ENCODE measurements at regions not wholly inside any gene's neighbourhood (a gene's known extent, or its start where the extent isn't known, plus 50 kb on each side); places are given as distances from the start of the nearest gene placed in this dataset.
A peak's percentile ranks its signal among the peaks of the same experiment; 100 is the strongest.

- H3K4me1 ChIP-seq (ENCODE audit: insufficient read depth, low read length, poor library complexity, severe bottlenecking), result no peaks in the 10 kb centered on the region
- H3K9me2 ChIP-seq (ENCODE audit: insufficient read depth, low read length), result no peaks in the 10 kb centered on the region
- CTCF ChIA-PET (ENCODE audit: unreplicated experiment), result no interaction called here
- POLR2A ChIA-PET, result no interaction called here
- no peak overlapping the region for H3K27ac ChIP-seq (ENCODE audit: low read depth, low read length, poor library complexity, severe bottlenecking)
- no peak for TF ChIP-seq EZH2phosphoT487 (IDR thresholded peaks at IDR 0.05; ENCODE audit: borderline replicate concordance, low read depth, low read length)
- TF ChIP-seq, protein P1, sequence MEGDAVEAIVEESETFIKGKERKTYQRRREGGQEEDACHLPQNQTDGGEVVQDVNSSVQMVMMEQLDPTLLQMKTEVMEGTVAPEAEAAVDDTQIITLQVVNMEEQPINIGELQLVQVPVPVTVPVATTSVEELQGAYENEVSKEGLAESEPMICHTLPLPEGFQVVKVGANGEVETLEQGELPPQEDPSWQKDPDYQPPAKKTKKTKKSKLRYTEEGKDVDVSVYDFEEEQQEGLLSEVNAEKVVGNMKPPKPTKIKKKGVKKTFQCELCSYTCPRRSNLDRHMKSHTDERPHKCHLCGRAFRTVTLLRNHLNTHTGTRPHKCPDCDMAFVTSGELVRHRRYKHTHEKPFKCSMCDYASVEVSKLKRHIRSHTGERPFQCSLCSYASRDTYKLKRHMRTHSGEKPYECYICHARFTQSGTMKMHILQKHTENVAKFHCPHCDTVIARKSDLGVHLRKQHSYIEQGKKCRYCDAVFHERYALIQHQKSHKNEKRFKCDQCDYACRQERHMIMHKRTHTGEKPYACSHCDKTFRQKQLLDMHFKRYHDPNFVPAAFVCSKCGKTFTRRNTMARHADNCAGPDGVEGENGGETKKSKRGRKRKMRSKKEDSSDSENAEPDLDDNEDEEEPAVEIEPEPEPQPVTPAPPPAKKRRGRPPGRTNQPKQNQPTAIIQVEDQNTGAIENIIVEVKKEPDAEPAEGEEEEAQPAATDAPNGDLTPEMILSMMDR (conservative IDR thresholded peaks at IDR 0.05; ENCODE audit: low read length), result 0 out of 2 replicates have a peak, but pooled peaks have one; percentile 15
- BruUV-seq (replicated peaks), result no TSS peak
- no peak overlapping the region for H2AFZ ChIP-seq (ENCODE audit: low read length)
- intact Hi-C loops (cut with micrococcal nuclease; ENCODE audit: unreplicated experiment), result no loop called here
- no peaks in the 10 kb centered on the region for H3K79me2 ChIP-seq (ENCODE audit: insufficient read depth, low read depth, low read length)
- no peak overlapping the region for H3K4me3 ChIP-seq (ENCODE audit: low read depth, low read length, poor library complexity, severe bottlenecking)
- peak; percentile 11 for DNase-seq (ENCODE audit: low spot score)
- no peaks in the 10 kb centered on the region for H3K36me3 ChIP-seq (ENCODE audit: insufficient read depth, low read length)
- H3K9me3 ChIP-seq (ENCODE audit: low read length), result no peaks in the 10 kb centered on the region
- H3K4me2 ChIP-seq (ENCODE audit: low read length), result no peak overlapping the region
- no peaks in the 10 kb centered on the region for H4K20me1 ChIP-seq (ENCODE audit: insufficient read depth, low read length)
These were observed 122.9 kb upstream of the ERG start for GRCh38 chr21:38621132-38621531.

DNA sequence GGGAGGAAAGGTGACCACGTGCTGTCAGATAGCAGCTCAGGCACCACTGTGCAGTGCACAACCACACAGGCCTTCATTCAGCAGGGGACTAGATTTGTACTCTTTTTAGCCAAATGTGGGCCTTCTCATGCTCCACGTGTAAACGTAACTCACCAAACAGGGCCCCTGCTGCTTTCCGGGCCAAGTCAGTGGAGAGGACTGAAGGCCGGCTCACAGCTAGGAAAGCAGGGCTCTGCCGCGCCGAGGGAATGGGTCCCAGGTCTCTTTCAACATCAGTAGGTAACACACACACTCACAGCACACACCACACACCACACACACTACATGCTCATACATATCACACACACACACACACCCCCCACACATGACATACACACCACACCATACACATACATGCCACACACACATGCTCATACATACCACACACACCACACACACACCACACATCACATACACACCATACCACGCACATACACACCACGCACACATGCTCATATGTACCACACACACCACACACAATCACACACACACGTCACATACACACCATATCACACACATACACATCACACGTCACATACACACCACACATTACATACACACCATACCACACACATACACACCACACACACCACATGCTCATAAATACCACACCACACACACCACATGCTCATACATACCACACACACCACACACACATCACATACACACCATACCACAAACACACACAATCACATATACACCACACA is 124.0 kb upstream of the ERG start:
- intact Hi-C loops (cut with micrococcal nuclease; ENCODE audit: unreplicated experiment), result no loop called here
- CTCF ChIA-PET (ENCODE audit: unreplicated experiment), result no interaction called here
- Histone ChIP-seq H3K9me3 (ENCODE audit: low read length) (no peaks in the 10 kb centered on the region), H3K4me2 (ENCODE audit: low read length) (no peak overlapping the region), H4K20me1 (ENCODE audit: insufficient read depth, low read length) (no peaks in the 10 kb centered on the region), H3K36me3 (ENCODE audit: insufficient read depth, low read length) (no peaks in the 10 kb centered on the region), H3K9me2 (ENCODE audit: insufficient read depth, low read length) (no peaks in the 10 kb centered on the region), H3K27ac (ENCODE audit: low read depth, low read length, poor library complexity, severe bottlenecking) (no peak overlapping the region), H3K79me2 (ENCODE audit: insufficient read depth, low read depth, low read length) (no peaks in the 10 kb centered on the region), H3K4me1 (ENCODE audit: insufficient read depth, low read length, poor library complexity, severe bottlenecking) (no peaks in the 10 kb centered on the region), H2AFZ (ENCODE audit: low read length) (no peak overlapping the region), H3K4me3 (ENCODE audit: low read depth, low read length, poor library complexity, severe bottlenecking) (no peak overlapping the region)
- no peak for DNase-seq (ENCODE audit: low spot score)
- BruUV-seq (replicated peaks), result no TSS peak
- TF ChIP-seq EZH2phosphoT487 (IDR thresholded peaks at IDR 0.05; ENCODE audit: borderline replicate concordance, low read depth, low read length), result no peak
- TF ChIP-seq, protein P1 (conservative IDR thresholded peaks at IDR 0.05; ENCODE audit: low read length), result no peak
- POLR2A ChIA-PET, result no interaction called here

- CTCF ChIA-PET (ENCODE audit: unreplicated experiment), result no interaction called here
- Histone ChIP-seq H3K27ac (ENCODE audit: low read depth, low read length, poor library complexity, severe bottlenecking) (no peak overlapping the region), H3K4me1 (ENCODE audit: insufficient read depth, low read length, poor library complexity, severe bottlenecking) (no peaks in the 10 kb centered on the region), H3K4me2 (ENCODE audit: low read length) (no peak overlapping the region), H3K4me3 (ENCODE audit: low read depth, low read length, poor library complexity, severe bottlenecking) (no peak overlapping the region), H2AFZ (ENCODE audit: low read length) (no peak overlapping the region), H4K20me1 (ENCODE audit: insufficient read depth, low read length) (no peaks in the 10 kb centered on the region), H3K36me3 (ENCODE audit: insufficient read depth, low read length) (no peaks in the 10 kb centered on the region), H3K9me2 (ENCODE audit: insufficient read depth, low read length) (no peaks in the 10 kb centered on the region), H3K79me2 (ENCODE audit: insufficient read depth, low read depth, low read length) (no peaks in the 10 kb centered on the region), H3K9me3 (ENCODE audit: low read length) (no peaks in the 10 kb centered on the region)
- intact Hi-C loops (cut with micrococcal nuclease; ENCODE audit: unreplicated experiment), result no loop called here
- TF ChIP-seq, protein P1 (conservative IDR thresholded peaks at IDR 0.05; ENCODE audit: low read length), result no peak
- no peak for TF ChIP-seq EZH2phosphoT487 (IDR thresholded peaks at IDR 0.05; ENCODE audit: borderline replicate concordance, low read depth, low read length)
- BruUV-seq (replicated peaks), result no TSS peak
- POLR2A ChIA-PET, result no interaction called here
- DNase-seq (ENCODE audit: low spot score), result no peak
These were observed 124.5 kb upstream of the ERG start for GRCh38 chr21:38622827-38623209.
